ENCODE measurements at regions not wholly inside any gene's neighbourhood (a gene's known extent, or its start where the extent isn't known, plus 50 kb on each side); places are given as distances from the start of the nearest gene placed in this dataset.

- no peaks in the 10 kb centered on the region for H3K36me3 ChIP-seq (replicated peaks)
- no peak for TF ChIP-seq CTCF (IDR thresholded peaks at IDR 0.05; ENCODE audit: low read depth, low read length, missing control alignments)
- no peak overlapping the region for H3K27ac ChIP-seq
- no peak overlapping the region for H3K4me3 ChIP-seq (ENCODE audit: low read depth, low read length)
- in situ Hi-C loops (cut with HindIII; ENCODE audit: low pct_ligation_motif_present, low sequenced_read_pairs) = no loop called here
- H3K27me3 ChIP-seq (replicated peaks) = no peaks in the 10 kb centered on the region
- DNase-seq = no peak
Measured at GRCh38 chr9:36759141-36759540, 186.4 kb downstream of the MELK start.

- Histone ChIP-seq H3K27me3 (replicated peaks) (no peaks in the 10 kb centered on the region), H3K27ac (no peak overlapping the region), H3K4me3 (ENCODE audit: low read depth, low read length) (no peak overlapping the region), H3K36me3 (replicated peaks) (no peaks in the 10 kb centered on the region)
- in situ Hi-C loops (cut with HindIII; ENCODE audit: low pct_ligation_motif_present, low sequenced_read_pairs) = no loop called here
- DNase-seq = no peak
- TF ChIP-seq CTCF (IDR thresholded peaks at IDR 0.05; ENCODE audit: low read depth, low read length, missing control alignments) = no peak
Measured at GRCh38 chr9:36759976-36760375, 187.3 kb downstream of the MELK start.

- in situ Hi-C loops (cut with HindIII; ENCODE audit: low pct_ligation_motif_present, low sequenced_read_pairs) = no loop called here
Measured at GRCh38 chr9:36760667-36761420, 188.1 kb downstream of the MELK start.

GRCh38 chr9:36762958-36763357 is 190.3 kb downstream of the MELK start:
- Histone ChIP-seq H3K4me3 (ENCODE audit: low read depth, low read length) (no peak overlapping the region), H3K27ac (no peak overlapping the region), H3K36me3 (replicated peaks) (no peaks in the 10 kb centered on the region), H3K27me3 (replicated peaks) (no peaks in the 10 kb centered on the region)
- in situ Hi-C loops (cut with HindIII; ENCODE audit: low pct_ligation_motif_present, low sequenced_read_pairs) = no loop called here
- TF ChIP-seq CTCF (IDR thresholded peaks at IDR 0.05; ENCODE audit: low read depth, low read length, missing control alignments) = no peak
- DNase-seq = no peak

More at GRCh38 chr9:36760667-36761420, 188.1 kb downstream of the MELK start:
- Histone ChIP-seq H3K4me3 (ENCODE audit: low read depth, low read length) (no peak overlapping the region), H3K27me3 (replicated peaks) (no peaks in the 10 kb centered on the region), H3K27ac (no peak overlapping the region), H3K36me3 (replicated peaks) (no peaks in the 10 kb centered on the region)
- DNase-seq = no peak
- no peak for TF ChIP-seq CTCF (IDR thresholded peaks at IDR 0.05; ENCODE audit: low read depth, low read length, missing control alignments)

GRCh38 chr9:36763778-36764177 is 191.1 kb downstream of the MELK start:
- no peaks in the 10 kb centered on the region for H3K36me3 ChIP-seq (replicated peaks)
- H3K27me3 ChIP-seq (replicated peaks) = no peaks in the 10 kb centered on the region
- DNase-seq = no peak
- no peak overlapping the region for H3K27ac ChIP-seq
- no peak for TF ChIP-seq CTCF (IDR thresholded peaks at IDR 0.05; ENCODE audit: low read depth, low read length, missing control alignments)
- H3K4me3 ChIP-seq (ENCODE audit: low read depth, low read length) = no peak overlapping the region
- in situ Hi-C loops (cut with HindIII; ENCODE audit: low pct_ligation_motif_present, low sequenced_read_pairs) = no loop called here
